VCaP (cell line): ENCODE measurements at regions not wholly inside any gene's neighbourhood (a gene's known extent, or its start where the extent isn't known, plus 50 kb on each side); places are given as distances from the start of the nearest gene placed in this dataset.
"Not testable (repeated sequence)": the region's sequence is repeated elsewhere in the genome, so short reads cannot be mapped to it uniquely, and the experiment has no call there.

Experiments used
- H3K27ac ChIP-seq: fragments of 450-650 bp; 2 replicates; pipeline ENCODE4 v1.5.1; 2017
- TF ChIP-seq, protein P1 (sequence below): fragments of 450-650 bp; conservative IDR thresholded peaks from 2 replicates; pipeline ENCODE4 v1.5.1; 2017; ENCODE audit warnings: mild to moderate bottlenecking, moderate library complexity

DNA sequence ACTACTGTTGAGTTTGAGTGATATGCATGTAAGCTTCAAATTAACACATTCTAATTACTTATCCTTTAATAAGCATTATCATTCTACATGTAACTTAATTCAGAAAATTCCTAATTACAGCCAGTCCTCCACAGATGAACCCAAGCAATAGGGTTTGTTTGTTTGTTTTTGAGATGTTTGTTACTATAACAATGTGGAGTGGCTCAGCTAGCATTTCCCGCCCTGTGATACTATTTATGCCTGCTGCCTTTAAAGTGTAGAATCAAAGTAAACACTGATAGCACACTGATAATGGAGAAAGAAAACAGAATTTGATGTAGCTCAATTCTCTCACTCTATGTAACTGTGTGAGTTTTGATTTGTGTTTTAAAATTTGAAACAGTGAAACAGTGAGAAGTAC lies 105.1 kb upstream of the IGF1R start:
- H3K27ac ChIP-seq = no peak overlapping the region
- TF ChIP-seq, protein P1, sequence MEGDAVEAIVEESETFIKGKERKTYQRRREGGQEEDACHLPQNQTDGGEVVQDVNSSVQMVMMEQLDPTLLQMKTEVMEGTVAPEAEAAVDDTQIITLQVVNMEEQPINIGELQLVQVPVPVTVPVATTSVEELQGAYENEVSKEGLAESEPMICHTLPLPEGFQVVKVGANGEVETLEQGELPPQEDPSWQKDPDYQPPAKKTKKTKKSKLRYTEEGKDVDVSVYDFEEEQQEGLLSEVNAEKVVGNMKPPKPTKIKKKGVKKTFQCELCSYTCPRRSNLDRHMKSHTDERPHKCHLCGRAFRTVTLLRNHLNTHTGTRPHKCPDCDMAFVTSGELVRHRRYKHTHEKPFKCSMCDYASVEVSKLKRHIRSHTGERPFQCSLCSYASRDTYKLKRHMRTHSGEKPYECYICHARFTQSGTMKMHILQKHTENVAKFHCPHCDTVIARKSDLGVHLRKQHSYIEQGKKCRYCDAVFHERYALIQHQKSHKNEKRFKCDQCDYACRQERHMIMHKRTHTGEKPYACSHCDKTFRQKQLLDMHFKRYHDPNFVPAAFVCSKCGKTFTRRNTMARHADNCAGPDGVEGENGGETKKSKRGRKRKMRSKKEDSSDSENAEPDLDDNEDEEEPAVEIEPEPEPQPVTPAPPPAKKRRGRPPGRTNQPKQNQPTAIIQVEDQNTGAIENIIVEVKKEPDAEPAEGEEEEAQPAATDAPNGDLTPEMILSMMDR = no peak

DNA sequence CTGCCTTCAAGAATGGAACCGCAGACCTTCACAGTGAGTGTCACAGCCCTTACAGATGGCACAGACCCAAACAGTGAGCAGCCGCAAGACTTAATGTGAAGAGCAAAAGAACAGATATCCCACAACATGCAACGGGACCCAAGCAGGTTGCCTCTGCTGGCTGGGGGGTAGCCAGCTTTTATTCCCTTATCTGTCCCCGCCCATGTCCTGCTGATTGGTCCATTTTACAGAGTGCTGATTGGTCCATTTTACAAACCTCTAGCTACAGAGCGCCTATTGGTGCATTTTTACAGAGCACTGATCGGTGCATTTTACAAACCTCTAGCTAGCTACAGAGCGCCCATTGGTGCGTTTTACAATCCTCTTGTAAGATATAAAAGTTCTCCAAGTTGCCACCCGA lies 102.0 kb upstream of the IGF1R start:
- H3K27ac ChIP-seq = no peak overlapping the region
- TF ChIP-seq, protein P1 = no peak

DNA sequence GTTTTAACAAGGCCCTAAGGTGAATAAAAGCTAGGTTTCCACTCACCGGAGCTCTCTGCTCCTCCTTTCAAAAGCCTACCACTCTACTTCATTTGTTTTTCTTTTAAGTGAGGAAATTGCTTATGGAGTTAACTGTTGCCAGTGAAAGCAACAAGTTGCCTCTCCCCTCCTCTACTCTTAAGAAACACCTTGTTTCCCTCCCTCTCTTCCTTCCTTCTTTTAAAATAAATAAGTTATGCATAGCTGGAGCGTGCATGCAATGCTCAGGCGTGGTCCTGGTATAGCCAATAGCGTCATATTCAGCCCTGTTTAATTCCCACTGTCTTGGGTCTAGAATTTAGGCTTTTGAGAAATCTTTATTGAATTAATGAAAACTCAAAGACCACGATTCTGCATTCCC lies 101.1 kb upstream of the IGF1R start:
- H3K27ac ChIP-seq = no peak overlapping the region
- TF ChIP-seq, protein P1 = no peak

DNA sequence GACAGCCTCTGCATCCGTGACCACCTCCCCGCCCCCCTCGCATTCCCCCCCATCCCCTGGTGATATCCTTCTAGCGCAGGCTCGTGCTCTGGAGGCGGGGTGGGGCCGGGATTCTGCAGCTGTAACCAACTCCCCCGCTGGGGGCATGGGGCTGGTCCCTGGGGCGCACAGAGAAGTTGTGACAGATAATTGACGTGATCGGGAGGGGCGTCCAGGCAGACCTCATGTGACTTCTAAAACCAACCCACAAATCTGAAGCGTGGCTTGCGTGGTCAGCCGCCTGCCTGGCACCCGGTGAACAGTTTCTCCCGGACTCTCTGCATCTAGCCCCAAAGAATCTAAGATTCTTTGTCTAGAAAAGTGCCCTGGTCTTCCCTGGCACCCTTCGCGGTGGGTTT lies 100.6 kb upstream of the IGF1R start:
- TF ChIP-seq, protein P1 = no peak
- H3K27ac ChIP-seq = peak overlapping the region; percentile 55

DNA sequence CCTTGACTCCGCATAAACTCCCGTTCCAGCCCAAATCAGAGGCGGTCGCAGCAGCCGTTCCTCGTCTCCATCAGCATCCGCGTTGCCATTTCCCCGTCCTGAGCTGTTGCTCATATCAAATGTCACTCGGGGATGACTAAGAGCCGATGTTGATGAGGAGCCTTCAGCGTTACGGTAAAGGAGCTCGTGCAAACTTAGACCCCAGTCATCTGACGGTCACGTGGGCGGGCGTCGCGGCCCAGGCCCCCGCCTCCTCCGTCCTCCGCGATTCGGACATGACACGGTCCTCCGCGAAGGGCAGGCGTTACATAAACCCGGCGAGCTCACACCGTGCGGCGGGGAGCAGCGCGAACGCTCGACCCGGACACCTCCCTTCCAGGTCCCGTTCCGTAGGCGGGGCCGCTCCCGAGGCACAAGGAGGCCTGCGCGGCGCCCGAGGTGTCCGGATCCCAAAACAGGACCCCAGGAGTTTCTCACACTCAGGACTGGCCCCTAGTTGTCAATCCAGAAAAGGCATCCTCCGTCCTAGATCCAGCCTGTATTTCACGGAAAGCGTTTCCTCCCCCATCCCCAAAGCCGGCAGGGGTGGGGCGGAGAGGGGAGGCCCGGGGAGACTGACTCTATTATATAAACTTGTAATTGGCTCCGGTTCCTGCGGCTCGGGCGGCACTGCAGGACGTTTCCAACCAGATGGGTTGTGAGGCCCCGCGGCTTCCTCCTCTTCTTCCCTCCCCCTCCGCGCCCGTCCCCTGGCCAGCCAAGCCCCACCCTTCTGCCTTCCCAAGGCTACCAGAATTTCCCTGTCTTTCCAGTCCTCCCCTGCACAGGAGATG lies 100.0 kb upstream of the IGF1R start:
- TF ChIP-seq, protein P1 = peak; percentile 50
- H3K27ac ChIP-seq = peak overlapping the region; percentile 55

DNA sequence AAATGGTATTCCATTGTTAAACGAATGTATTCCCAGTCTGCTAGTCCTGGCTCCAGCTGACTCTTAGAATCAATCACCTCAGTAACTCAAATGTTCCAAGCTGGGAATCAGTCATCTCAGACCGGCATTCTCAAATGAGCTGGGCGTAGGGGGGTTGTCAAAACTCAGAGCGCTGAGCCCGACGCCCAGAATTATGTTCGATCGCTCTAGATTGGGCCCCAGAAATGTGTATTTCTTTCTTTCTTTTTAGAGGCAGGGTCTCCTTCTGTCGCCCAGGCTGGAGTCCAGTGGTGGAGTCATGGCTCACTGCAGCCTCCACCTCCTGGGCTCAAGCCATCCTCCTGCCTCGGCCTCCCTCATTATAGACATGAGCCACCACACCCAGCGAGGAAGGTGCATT lies 99.3 kb upstream of the IGF1R start:
- peak overlapping the region; percentile 55 for H3K27ac ChIP-seq
- TF ChIP-seq, protein P1 = no peak

DNA sequence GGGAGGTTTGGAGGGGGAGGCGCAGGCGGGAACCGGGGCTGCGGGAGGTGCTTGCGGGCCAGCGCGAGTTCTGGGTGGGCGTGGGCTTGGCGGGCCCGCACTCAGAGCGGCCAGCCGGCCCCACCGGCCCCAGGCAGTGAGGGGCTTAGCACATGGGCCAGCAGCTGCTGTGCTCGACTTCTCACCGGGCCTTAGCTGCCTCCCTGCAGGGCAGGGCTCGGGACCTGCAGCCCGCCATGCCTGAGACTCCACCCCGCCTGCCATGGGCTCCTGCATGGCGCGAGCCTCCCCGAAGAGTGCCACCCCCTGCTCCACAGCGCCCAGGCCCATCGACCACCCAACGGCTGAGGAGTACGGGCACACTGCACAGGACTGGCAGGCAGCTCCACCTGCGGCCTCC lies 98.6 kb upstream of the IGF1R start:
- TF ChIP-seq, protein P1 = no peak
- H3K27ac ChIP-seq = no peak overlapping the region

DNA sequence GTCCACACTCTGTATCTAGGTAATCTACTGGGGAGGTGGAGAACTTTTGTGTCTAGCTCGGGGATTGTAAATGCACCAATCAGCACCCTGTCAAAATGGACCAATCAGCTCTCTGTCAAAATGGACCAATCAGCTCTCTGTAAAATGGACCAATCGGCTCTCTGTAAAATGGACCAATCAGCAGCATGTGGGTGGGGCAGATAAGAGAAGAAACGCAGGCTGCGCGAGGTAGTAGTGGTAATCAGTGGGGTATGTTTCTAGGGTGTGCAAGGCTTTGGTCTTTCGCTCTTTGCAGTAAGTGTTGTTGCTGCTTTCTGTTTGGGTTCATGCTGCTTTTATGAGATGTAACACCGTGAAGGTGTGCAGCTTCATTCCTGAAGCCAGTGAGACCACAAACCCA lies 98.0 kb upstream of the IGF1R start:
- H3K27ac ChIP-seq = not testable (repeated sequence)
